GM12874 (cell line): ENCODE measurements at regions not wholly inside any gene's neighbourhood (a gene's known extent, or its start where the extent isn't known, plus 50 kb on each side); places are given as distances from the start of the nearest gene placed in this dataset.

Source experiments
- TF ChIP-seq, protein P1 (sequence below): IDR thresholded peaks from 2 replicates; pipeline ENCODE4 v1.5.1; 2011; ENCODE audit warnings: low read depth, mild to moderate bottlenecking, control low read depth, low read length, moderate library complexity; ENCODE audit not compliant: insufficient read depth

DNA sequence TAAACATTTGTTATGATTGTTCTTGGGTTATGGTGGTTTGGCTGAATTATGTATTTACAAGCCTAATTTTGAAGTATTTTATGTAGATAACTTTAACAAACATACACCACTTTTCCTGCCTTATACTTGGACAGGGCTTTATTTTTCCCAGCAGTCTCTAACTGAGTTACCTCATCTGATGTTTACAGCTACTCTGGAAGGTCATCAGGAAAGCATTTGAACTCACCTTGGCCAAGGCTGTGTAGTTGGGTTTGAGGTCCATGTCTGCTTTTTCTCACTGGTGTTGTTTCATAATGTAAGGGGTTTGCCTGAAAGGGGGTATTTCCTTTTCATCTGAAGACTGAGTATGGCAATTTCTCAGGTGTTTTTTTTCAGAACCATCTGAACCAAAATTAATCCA is 193.5 kb downstream of the RWDD3 start:
- TF ChIP-seq, protein P1, sequence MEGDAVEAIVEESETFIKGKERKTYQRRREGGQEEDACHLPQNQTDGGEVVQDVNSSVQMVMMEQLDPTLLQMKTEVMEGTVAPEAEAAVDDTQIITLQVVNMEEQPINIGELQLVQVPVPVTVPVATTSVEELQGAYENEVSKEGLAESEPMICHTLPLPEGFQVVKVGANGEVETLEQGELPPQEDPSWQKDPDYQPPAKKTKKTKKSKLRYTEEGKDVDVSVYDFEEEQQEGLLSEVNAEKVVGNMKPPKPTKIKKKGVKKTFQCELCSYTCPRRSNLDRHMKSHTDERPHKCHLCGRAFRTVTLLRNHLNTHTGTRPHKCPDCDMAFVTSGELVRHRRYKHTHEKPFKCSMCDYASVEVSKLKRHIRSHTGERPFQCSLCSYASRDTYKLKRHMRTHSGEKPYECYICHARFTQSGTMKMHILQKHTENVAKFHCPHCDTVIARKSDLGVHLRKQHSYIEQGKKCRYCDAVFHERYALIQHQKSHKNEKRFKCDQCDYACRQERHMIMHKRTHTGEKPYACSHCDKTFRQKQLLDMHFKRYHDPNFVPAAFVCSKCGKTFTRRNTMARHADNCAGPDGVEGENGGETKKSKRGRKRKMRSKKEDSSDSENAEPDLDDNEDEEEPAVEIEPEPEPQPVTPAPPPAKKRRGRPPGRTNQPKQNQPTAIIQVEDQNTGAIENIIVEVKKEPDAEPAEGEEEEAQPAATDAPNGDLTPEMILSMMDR = no peak

DNA sequence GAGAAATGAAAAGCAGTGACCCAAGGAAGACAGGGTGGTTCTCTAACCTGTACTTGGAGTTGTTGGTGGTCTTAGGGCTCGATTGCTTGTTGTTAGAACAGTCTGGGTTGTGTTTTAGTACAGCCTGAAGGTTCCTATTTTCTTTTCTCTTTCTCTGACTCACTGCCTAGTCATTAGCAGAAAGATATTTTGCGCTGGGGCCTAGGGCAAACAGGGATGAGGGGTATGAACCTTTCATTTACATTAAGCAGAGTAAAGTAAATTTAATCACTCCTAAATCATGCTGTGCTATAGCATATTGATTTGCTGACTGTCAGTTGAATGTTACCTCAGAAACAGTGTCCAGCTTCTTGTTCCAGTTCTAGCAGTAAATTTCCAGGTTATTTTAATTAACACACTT is 197.2 kb downstream of the RWDD3 start:
- TF ChIP-seq, protein P1 = no peak

DNA sequence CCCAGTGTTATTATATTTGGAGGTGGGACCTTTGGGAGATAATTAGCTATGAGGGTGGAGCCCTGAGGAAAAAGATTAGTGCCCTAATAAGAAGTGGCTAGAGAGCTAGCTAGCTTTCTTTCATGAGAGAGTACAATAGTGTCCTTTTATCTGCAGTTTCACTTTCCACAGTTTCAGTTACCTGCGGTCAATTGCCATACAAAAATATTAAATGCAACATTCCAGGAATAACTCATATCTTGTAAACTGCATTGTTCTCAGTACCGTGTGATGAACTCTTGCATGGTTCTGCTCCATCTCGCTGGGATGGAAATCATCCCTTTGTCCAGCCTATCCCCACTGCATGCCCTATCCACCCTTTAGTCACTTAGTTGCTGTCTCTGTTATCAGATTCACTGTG is 201.6 kb downstream of the RWDD3 start:
- TF ChIP-seq, protein P1 = no peak

DNA sequence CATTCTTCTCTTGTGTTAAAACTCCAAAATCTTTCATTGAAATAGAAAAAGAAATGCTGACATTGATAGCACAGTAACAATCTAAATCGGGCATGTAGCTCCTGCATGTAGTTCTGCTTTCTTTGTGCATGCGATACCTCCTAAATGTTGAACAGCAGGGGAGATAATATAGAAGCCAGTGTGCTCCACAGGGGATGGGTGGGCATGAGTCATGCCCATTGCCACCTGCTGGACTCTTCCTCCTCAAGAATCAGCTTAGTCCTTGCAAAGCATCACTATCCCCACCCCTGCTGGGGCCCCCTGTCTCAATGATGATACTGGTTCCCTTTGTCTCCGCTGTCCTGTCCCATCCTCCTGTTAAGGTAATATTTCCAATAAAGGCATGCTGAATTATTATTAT is 203.0 kb downstream of the RWDD3 start:
- TF ChIP-seq, protein P1 = no peak

DNA sequence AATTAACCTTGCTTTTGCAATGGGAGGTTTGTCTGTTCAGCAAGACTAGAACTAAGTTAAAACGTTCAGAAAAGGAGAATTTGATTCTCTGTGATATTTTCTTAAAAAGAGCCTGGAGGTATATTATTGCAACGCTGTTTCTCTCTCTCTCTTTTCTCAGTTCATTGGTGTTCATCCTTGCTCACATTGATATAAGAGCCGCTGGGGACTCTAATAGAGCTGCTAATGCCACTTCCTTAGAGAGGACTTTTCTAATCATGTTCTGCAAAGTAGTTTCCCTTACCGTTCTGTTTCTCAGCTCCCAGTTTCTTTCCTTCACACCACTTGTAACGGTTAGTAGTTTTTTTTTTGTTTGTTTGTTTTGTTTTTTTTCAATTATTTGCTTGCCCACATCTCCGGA is 203.8 kb downstream of the RWDD3 start:
- TF ChIP-seq, protein P1 = no peak

DNA sequence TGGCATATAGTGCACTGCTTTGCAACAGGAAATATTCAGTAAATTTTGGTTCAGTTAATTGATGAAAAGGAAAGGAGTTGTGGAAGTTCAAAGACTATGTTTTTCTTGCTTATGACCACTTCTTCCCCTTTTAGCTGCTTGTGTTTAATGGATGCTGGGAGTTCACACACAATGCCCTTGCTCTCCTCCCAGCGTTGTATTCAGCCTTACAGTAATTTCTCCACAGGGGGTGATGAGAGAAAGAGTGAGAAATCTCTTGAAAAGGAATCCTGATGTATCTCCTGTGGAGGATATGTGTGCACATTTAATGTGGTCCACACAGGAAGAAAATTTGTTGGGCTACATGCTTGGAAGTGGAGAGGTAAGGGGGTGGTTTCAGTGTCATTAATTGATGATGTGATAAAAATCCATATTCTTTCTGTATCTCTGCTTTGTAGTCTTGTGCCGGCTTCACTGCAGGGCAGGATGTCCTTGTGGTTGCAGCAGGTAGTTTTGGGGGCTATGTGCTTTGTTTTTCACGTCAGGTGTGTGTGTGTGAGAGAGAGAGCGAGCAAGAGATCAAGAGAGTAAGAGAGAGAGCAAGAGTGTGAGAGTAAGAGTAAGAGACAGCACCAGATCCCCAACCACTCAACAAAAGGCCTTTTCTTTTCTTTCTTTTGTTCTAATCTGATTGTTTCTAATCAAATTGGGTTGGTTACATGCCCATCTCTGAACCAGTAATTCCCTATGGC is 204.4 kb downstream of the RWDD3 start:
- TF ChIP-seq, protein P1 = no peak

DNA sequence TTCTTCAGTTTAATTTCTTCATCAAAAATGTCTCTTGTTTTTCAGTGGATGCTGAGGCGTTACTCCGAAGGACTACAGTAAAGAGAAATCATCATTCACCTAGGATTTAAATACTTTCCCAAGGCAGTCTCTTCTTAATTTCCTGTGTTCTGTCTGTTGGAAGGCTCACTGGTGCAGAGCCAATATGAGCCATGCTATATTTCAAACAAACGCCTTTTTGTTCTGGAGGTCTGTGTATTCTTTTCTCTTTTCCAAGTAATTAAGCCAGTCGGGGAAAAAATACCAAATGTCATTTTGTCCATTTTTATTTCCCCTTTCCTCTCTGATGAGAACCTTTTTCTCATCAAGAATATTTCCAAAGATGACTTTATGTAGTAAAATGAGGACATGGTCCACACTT is 206.5 kb downstream of the RWDD3 start:
- TF ChIP-seq, protein P1 = no peak
